ENCODE measurements at regions not wholly inside any gene's neighbourhood (a gene's known extent, or its start where the extent isn't known, plus 50 kb on each side); places are given as distances from the start of the nearest gene placed in this dataset.

DNA sequence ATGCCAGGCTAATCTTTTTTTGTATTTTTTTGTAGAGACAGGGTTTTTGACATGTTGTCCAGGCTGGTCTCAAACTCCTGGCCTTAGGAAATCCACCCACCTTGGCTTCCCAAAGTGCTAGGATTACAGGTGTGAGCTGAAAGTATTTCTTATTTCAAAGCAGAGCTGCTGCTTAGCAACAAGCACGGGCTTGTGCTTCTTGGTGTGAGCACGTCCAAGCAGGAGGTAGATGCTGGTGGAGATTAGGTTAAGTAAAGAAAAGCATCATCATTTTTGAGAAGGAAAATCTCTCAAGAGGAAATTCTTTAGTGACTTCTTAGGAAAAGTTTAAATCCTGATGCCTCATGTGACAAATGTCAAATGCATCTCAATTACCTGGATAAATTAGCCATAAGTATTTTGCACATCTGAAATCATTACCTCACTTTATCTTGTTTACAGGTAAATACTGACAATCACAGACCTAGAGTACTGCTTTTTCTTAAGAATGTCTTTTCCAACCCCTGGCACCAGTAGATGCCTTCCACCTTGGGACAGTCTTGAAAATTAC lies 431.8 kb upstream of the FZD8 start:
- H3K27me3 ChIP-seq: no peaks in the 10 kb centered on the region
- TF ChIP-seq, protein P1, sequence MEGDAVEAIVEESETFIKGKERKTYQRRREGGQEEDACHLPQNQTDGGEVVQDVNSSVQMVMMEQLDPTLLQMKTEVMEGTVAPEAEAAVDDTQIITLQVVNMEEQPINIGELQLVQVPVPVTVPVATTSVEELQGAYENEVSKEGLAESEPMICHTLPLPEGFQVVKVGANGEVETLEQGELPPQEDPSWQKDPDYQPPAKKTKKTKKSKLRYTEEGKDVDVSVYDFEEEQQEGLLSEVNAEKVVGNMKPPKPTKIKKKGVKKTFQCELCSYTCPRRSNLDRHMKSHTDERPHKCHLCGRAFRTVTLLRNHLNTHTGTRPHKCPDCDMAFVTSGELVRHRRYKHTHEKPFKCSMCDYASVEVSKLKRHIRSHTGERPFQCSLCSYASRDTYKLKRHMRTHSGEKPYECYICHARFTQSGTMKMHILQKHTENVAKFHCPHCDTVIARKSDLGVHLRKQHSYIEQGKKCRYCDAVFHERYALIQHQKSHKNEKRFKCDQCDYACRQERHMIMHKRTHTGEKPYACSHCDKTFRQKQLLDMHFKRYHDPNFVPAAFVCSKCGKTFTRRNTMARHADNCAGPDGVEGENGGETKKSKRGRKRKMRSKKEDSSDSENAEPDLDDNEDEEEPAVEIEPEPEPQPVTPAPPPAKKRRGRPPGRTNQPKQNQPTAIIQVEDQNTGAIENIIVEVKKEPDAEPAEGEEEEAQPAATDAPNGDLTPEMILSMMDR (IDR thresholded peaks at IDR 0.05): no peak

DNA sequence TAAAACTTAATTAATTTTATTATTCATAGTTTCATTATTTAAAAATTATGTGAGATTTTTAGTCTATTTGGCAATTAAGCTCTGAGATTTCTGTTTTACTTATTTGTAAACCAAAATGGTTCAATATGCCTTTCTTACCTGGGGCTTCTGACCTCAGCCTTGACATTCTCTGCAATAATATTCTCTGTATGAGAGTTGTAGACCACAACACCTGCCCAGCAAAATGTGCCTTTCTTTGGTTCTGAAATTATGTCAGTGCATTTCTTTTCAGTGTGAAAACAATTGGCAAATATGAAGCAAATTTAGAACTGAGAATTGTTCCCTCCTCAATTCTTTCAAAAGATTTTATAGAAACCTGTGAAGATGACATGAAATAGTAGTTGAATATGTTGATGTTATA lies 426.4 kb upstream of the FZD8 start:
- no peaks in the 10 kb centered on the region for H3K4me1 ChIP-seq
- no peak for DNase-seq (ENCODE audit: low spot score)
- H3K27ac ChIP-seq: no peak overlapping the region
- H3K27me3 ChIP-seq: no peaks in the 10 kb centered on the region
- peaks cover 0 to 13% of the 10 kb centered on the region in 2 donors for H3K9me3 ChIP-seq
- no peaks in the 10 kb centered on the region for H3K36me3 ChIP-seq
- TF ChIP-seq, protein P1 (IDR thresholded peaks at IDR 0.05): no peak
- H3K4me3 ChIP-seq: no peak overlapping the region

More for the DNA sequence above, 431.8 kb upstream of the FZD8 start:
- no peak for DNase-seq (ENCODE audit: low spot score)
- H3K27ac ChIP-seq: no peak overlapping the region
- no peak overlapping the region for H3K4me3 ChIP-seq
- no peaks in the 10 kb centered on the region for H3K4me1 ChIP-seq
- no peaks in the 10 kb centered on the region for H3K9me3 ChIP-seq
- H3K36me3 ChIP-seq: no peaks in the 10 kb centered on the region

DNA sequence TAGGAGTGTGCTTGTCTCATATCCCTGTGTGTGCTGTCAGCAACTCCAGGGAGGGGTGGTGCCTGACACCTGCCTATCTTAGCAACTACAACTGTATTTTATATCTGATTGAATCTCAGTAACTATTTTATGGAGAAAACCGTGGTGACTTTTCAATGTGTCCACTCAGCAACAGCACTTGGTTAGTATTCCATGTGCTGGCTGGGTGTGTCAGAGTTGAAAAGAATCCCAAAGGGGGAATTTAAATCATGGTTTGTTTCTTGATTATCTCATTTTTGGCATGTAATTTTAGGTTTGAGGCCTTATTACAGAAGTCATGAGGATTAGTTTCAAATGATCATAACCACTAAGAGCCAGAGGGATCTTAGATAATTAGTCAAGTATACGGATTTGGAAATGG lies 425.7 kb upstream of the FZD8 start:
- no peaks in the 10 kb centered on the region for H3K4me1 ChIP-seq
- H3K9me3 ChIP-seq: peaks cover 0 to 13% of the 10 kb centered on the region in 2 donors
- no peak for DNase-seq (ENCODE audit: low spot score)
- no peak overlapping the region for H3K4me3 ChIP-seq
- no peak overlapping the region for H3K27ac ChIP-seq
- TF ChIP-seq, protein P1 (IDR thresholded peaks at IDR 0.05): no peak
- H3K27me3 ChIP-seq: no peaks in the 10 kb centered on the region
- no peaks in the 10 kb centered on the region for H3K36me3 ChIP-seq

DNA sequence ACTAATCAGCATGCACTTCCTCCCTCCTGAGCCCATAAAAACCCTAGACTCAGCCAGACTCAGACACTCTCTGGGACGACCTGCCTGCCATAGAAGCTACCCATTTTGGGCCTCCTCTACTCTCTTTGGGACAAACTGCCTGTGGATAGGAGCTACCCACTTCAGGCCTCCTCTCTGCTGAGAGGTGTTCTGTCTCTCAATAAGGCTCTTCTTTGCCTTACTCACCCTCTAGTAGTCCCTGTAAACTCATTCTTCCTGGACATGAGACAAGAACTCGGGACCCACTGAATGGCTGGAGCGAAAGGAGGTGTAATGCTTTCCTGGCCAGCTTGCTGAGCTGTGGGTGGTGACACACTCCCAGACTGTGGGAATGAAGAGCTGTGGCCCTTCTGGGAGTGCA lies 424.8 kb upstream of the FZD8 start:
- no peaks in the 10 kb centered on the region for H3K4me1 ChIP-seq
- H3K4me3 ChIP-seq: no peak overlapping the region
- H3K9me3 ChIP-seq: peaks cover 0 to 13% of the 10 kb centered on the region in 2 donors
- H3K36me3 ChIP-seq: no peaks in the 10 kb centered on the region
- H3K27me3 ChIP-seq: no peaks in the 10 kb centered on the region
- no peak for DNase-seq (ENCODE audit: low spot score)
- H3K27ac ChIP-seq: no peak overlapping the region
- TF ChIP-seq, protein P1 (IDR thresholded peaks at IDR 0.05): no peak

DNA sequence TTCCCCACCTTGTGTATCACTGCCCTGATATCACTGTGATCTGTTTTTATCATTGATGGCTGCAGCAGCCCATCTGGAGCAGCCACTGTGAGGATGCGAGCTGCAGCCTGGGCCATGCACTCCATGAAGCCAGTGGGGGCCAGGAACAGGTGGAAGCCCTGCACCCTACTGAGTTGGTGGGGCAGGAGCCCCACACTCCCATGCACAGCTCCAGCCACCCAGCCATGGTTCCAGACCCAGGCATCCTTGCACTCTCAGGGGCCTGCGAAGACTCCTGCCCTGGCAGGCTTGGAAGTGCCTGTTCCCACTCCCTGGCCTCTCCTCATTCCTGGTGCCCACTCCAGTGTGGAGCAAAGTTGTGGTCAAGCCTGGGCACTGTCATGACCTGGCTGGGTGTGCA lies 424.0 kb upstream of the FZD8 start:
- Histone ChIP-seq H3K27ac (no peak overlapping the region), H3K4me3 (no peak overlapping the region), H3K9me3 (peaks cover 0 to 13% of the 10 kb centered on the region in 2 donors), H3K4me1 (no peaks in the 10 kb centered on the region), H3K27me3 (no peaks in the 10 kb centered on the region), H3K36me3 (no peaks in the 10 kb centered on the region)
- DNase-seq (ENCODE audit: low spot score): no peak
- TF ChIP-seq, protein P1 (IDR thresholded peaks at IDR 0.05): no peak

DNA sequence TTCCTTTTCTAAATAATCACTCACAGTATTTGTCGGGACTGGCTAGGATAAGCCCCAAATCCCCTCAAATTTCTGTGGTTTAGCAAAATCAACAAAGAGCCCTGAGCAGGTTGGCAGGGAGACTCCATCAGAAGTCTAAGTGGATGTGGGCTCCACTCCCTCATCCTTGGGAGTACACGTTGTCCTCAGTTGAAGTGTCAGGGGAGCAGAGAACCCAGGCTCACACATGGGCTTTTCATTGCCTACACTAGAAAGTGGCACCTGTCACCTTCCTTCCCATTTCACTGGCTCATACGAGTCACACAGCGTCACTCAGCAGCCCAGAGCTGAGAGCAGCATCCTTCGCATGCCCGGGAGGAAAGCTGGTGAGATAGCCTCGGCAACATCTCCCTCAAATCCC lies 421.3 kb upstream of the FZD8 start:
- Histone ChIP-seq H3K9me3 (peaks cover 0 to 13% of the 10 kb centered on the region in 2 donors), H3K4me1 (no peaks in the 10 kb centered on the region), H3K36me3 (no peaks in the 10 kb centered on the region), H3K27ac (no peak overlapping the region), H3K27me3 (no peaks in the 10 kb centered on the region), H3K4me3 (no peak overlapping the region)
- TF ChIP-seq, protein P1 (IDR thresholded peaks at IDR 0.05): no peak
- no peak for DNase-seq (ENCODE audit: low spot score)

Data from right atrium auricular region (tissue), 2 donors.